GM06990 (cell line): ENCODE measurements at regions not wholly inside any gene's neighbourhood (a gene's known extent, or its start where the extent isn't known, plus 50 kb on each side); places are given as distances from the start of the nearest gene placed in this dataset.

Experiments
- DNase-seq: peaks from one replicate; pipeline ENCODE4 v3.0.0-alpha.2; 2011; ENCODE audit not compliant: insufficient read length; ENCODE audit errors: extremely low read depth
- H3K27me3 ChIP-seq: replicated peaks from 2 replicates; pipeline ENCODE4 v1.6.0; 2011; ENCODE audit warnings: low read length; ENCODE audit not compliant: control insufficient read depth, insufficient read depth
- H3K36me3 ChIP-seq: 2 replicates; pipeline ENCODE4 v1.5.1; 2011; ENCODE audit warnings: low read length; ENCODE audit not compliant: control insufficient read depth, insufficient read depth
- H3K4me3 ChIP-seq: replicated peaks from 2 replicates; pipeline ENCODE4 v1.5.1; 2011; ENCODE audit warnings: low read depth, mild to moderate bottlenecking, control low read depth, low read length
- TF ChIP-seq, protein P1 (sequence below): IDR thresholded peaks from 2 replicates; pipeline ENCODE4 v1.5.1; 2011; ENCODE audit warnings: low read length, control low read depth, mild to moderate bottlenecking, inconsistent platforms; ENCODE audit not compliant: insufficient read depth, poor library complexity, severe bottlenecking

- TF ChIP-seq, protein P1, sequence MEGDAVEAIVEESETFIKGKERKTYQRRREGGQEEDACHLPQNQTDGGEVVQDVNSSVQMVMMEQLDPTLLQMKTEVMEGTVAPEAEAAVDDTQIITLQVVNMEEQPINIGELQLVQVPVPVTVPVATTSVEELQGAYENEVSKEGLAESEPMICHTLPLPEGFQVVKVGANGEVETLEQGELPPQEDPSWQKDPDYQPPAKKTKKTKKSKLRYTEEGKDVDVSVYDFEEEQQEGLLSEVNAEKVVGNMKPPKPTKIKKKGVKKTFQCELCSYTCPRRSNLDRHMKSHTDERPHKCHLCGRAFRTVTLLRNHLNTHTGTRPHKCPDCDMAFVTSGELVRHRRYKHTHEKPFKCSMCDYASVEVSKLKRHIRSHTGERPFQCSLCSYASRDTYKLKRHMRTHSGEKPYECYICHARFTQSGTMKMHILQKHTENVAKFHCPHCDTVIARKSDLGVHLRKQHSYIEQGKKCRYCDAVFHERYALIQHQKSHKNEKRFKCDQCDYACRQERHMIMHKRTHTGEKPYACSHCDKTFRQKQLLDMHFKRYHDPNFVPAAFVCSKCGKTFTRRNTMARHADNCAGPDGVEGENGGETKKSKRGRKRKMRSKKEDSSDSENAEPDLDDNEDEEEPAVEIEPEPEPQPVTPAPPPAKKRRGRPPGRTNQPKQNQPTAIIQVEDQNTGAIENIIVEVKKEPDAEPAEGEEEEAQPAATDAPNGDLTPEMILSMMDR: no peak
- no peak for DNase-seq
- Histone ChIP-seq H3K4me3 (no peak overlapping the region), H3K36me3 (no peaks in the 10 kb centered on the region), H3K27me3 (no peaks in the 10 kb centered on the region)
These were observed 347.1 kb downstream of the GBA3 start for GRCh38 chr4:23039818-23040217.

DNA sequence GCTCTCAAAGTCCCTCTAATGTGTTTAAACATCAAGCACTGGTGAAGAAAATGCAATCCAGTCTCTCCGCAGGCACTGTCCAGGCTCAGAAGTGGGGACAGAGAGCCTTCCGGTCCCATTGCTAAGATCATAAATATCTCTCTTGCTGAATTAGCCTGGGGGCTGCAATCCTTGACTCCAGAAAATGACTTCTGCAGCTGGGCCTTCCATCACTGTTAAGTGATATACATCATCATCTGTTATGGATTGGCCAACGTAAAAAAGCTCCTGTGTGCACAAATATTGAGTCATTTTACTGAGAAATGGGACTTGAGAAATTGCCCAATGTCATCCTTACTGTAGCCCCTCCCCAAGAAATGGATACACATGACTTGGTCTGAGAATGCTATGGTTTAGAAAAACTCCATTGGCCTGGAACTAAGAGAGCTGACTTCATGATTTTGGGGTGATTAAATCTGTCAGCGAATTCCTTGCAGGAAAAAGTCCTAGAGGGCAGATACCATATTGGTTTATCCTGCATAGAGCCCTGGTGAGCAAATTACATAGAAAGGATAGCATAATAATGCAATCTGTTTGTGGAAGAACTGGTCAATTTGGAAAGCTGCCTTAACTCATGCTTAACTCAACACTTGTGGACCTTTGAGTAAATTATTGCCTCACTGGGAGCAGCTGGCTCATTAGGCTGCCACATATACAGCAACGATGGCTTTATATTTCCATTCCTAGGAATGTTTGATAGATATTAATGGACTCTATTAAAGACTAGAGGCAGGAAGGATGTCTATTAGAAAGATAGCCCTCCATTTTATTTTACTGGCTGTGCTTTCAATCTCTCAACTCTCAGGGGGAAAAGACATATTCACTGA is 346.1 kb downstream of the GBA3 start:
- no peaks in the 10 kb centered on the region for H3K36me3 ChIP-seq
- no peak overlapping the region for H3K4me3 ChIP-seq
- TF ChIP-seq, protein P1: no peak
- no peak for DNase-seq
- H3K27me3 ChIP-seq: no peaks in the 10 kb centered on the region

- Histone ChIP-seq H3K4me3 (no peak overlapping the region), H3K27me3 (no peaks in the 10 kb centered on the region), H3K36me3 (no peaks in the 10 kb centered on the region)
- TF ChIP-seq, protein P1: no peak
- DNase-seq: no peak
These were observed 344.3 kb downstream of the GBA3 start for GRCh38 chr4:23036921-23037495.

GRCh38 chr4:23036503-23036902 is 343.8 kb downstream of the GBA3 start:
- Histone ChIP-seq H3K4me3 (no peak overlapping the region), H3K27me3 (no peaks in the 10 kb centered on the region), H3K36me3 (no peaks in the 10 kb centered on the region)
- TF ChIP-seq, protein P1: no peak
- DNase-seq: no peak

GRCh38 chr4:23035521-23036056 is 342.9 kb downstream of the GBA3 start:
- no peaks in the 10 kb centered on the region for H3K36me3 ChIP-seq
- H3K4me3 ChIP-seq: no peak overlapping the region
- no peak for DNase-seq
- TF ChIP-seq, protein P1: no peak
- H3K27me3 ChIP-seq: no peaks in the 10 kb centered on the region
